ENCODE measurements at regions not wholly inside any gene's neighbourhood (a gene's known extent, or its start where the extent isn't known, plus 50 kb on each side); places are given as distances from the start of the nearest gene placed in this dataset.

- ATAC-seq (no peak), DNase-seq (ENCODE audit: low spot score) (no peak)
- no peaks in the 10 kb centered on the region for H3K79me2 ChIP-seq (replicated peaks; ENCODE audit: insufficient read depth)
- Mint-ChIP-seq H3K27me3 (ENCODE audit: insufficient read depth, low read depth, poor library complexity) (peaks cover 11% of the 10 kb centered on the region), H3K27ac (no peak overlapping the region), H3K4me3 (no peak overlapping the region), H3K4me1 (no peaks in the 10 kb centered on the region), H3K9me3 (peaks cover 4% of the 10 kb centered on the region), H3K36me3 (ENCODE audit: low read depth) (no peaks in the 10 kb centered on the region; the same call in 2 of the 3 replicates)
- H3K36me3 ChIP-seq (ENCODE audit: insufficient read depth): no peaks in the 10 kb centered on the region
- H4K20me1 ChIP-seq (replicated peaks; ENCODE audit: insufficient read depth): no peaks in the 10 kb centered on the region
- no peaks in the 10 kb centered on the region for H3K4me1 ChIP-seq (ENCODE audit: insufficient read depth)
- H3K27me3 ChIP-seq (ENCODE audit: insufficient read depth): no peaks in the 10 kb centered on the region
- peaks cover 8% of the 10 kb centered on the region; the same call in 1 of the 2 replicates for H3K9me2 ChIP-seq (ENCODE audit: insufficient read depth)
- TF ChIP-seq, protein P1, sequence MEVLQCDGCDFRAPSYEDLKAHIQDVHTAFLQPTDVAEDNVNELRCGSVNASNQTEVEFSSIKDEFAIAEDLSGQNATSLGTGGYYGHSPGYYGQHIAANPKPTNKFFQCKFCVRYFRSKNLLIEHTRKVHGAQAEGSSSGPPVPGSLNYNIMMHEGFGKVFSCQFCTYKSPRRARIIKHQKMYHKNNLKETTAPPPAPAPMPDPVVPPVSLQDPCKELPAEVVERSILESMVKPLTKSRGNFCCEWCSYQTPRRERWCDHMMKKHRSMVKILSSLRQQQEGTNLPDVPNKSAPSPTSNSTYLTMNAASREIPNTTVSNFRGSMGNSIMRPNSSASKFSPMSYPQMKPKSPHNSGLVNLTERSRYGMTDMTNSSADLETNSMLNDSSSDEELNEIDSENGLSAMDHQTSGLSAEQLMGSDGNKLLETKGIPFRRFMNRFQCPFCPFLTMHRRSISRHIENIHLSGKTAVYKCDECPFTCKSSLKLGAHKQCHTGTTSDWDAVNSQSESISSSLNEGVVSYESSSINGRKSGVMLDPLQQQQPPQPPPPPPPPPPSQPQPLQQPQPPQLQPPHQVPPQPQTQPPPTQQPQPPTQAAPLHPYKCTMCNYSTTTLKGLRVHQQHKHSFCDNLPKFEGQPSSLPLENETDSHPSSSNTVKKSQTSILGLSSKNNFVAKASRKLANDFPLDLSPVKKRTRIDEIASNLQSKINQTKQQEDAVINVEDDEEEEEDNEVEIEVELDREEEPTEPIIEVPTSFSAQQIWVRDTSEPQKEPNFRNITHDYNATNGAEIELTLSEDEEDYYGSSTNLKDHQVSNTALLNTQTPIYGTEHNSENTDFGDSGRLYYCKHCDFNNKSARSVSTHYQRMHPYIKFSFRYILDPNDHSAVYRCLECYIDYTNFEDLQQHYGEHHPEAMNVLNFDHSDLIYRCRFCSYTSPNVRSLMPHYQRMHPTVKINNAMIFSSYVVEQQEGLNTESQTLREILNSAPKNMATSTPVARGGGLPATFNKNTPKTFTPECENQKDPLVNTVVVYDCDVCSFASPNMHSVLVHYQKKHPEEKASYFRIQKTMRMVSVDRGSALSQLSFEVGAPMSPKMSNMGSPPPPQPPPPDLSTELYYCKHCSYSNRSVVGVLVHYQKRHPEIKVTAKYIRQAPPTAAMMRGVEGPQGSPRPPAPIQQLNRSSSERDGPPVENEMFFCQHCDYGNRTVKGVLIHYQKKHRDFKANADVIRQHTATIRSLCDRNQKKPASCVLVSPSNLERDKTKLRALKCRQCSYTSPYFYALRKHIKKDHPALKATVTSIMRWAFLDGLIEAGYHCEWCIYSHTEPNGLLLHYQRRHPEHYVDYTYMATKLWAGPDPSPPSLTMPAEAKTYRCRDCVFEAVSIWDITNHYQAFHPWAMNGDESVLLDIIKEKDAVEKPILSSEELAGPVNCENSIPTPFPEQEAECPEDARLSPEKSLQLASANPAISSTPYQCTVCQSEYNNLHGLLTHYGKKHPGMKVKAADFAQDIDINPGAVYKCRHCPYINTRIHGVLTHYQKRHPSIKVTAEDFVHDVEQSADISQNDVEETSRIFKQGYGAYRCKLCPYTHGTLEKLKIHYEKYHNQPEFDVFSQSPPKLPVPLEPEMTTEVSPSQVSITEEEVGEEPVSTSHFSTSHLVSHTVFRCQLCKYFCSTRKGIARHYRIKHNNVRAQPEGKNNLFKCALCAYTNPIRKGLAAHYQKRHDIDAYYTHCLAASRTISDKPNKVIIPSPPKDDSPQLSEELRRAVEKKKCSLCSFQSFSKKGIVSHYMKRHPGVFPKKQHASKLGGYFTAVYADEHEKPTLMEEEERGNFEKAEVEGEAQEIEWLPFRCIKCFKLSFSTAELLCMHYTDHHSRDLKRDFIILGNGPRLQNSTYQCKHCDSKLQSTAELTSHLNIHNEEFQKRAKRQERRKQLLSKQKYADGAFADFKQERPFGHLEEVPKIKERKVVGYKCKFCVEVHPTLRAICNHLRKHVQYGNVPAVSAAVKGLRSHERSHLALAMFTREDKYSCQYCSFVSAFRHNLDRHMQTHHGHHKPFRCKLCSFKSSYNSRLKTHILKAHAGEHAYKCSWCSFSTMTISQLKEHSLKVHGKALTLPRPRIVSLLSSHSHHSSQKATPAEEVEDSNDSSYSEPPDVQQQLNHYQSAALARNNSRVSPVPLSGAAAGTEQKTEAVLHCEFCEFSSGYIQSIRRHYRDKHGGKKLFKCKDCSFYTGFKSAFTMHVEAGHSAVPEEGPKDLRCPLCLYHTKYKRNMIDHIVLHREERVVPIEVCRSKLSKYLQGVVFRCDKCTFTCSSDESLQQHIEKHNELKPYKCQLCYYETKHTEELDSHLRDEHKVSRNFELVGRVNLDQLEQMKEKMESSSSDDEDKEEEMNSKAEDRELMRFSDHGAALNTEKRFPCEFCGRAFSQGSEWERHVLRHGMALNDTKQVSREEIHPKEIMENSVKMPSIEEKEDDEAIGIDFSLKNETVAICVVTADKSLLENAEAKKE (CRISPR knock-in tag; IDR thresholded peaks at IDR 0.05): no peak
- TF ChIP-seq, protein P2, sequence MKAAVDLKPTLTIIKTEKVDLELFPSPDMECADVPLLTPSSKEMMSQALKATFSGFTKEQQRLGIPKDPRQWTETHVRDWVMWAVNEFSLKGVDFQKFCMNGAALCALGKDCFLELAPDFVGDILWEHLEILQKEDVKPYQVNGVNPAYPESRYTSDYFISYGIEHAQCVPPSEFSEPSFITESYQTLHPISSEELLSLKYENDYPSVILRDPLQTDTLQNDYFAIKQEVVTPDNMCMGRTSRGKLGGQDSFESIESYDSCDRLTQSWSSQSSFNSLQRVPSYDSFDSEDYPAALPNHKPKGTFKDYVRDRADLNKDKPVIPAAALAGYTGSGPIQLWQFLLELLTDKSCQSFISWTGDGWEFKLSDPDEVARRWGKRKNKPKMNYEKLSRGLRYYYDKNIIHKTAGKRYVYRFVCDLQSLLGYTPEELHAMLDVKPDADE (IDR thresholded peaks at IDR 0.05): no peak
- TF ChIP-seq CTCF (conservative IDR thresholded peaks at IDR 0.05; ENCODE audit: low read depth in 2 of 2) (no peak), STAT1 (IDR thresholded peaks at IDR 0.05; ENCODE audit: unreplicated experiment) (no peak), JUNB (IDR thresholded peaks at IDR 0.05; ENCODE audit: unreplicated experiment) (no peak), ZNF331 (CRISPR knock-in tag; IDR thresholded peaks at IDR 0.05; ENCODE audit: low read depth) (no peak), POLR2AphosphoS5 (IDR thresholded peaks at IDR 0.05; ENCODE audit: low read depth) (no peak), ZNF114 (CRISPR knock-in tag; IDR thresholded peaks at IDR 0.05) (no peak)
- H3K4me3 ChIP-seq: no peak overlapping the region
- no peaks in the 10 kb centered on the region for H3F3A ChIP-seq (replicated peaks; ENCODE audit: low read depth)
- H3K27ac ChIP-seq (ENCODE audit: low read depth): no peak overlapping the region
- no peak overlapping the region for H2AFZ ChIP-seq
- no peak overlapping the region for H3K4me2 ChIP-seq
Measured at GRCh38 chr16:55077266-55077665, 146.6 kb downstream of the IRX5 start.
